Cerebellar nuclear complex (tissue), 1 donor: ENCODE measurements at regions not wholly inside any gene's neighbourhood (a gene's known extent, or its start where the extent isn't known, plus 50 kb on each side); places are given as distances from the start of the nearest gene placed in this dataset.

Source experiments
- DNase-seq, 2 experiments: peaks; one replicate each; lab custom pipeline; 2025; lab: John Stamatoyannopoulos, UW

- DNase-seq: no peak
Measured at GRCh38 chr4:44817930-44818329, 91.6 kb upstream of the GNPDA2 start.

GRCh38 chr4:44806071-44806470 lies 79.7 kb upstream of the GNPDA2 start:
- DNase-seq: no peak

- DNase-seq: no peak
Measured at GRCh38 chr4:44804301-44804700, 77.9 kb upstream of the GNPDA2 start.

GRCh38 chr4:44801384-44801783 lies 75.0 kb upstream of the GNPDA2 start:
- no peak for DNase-seq

GRCh38 chr4:44791831-44792230 lies 65.5 kb upstream of the GNPDA2 start:
- DNase-seq: no peak

- no peak for DNase-seq
Measured at GRCh38 chr4:44777115-44777514, 50.8 kb upstream of the GNPDA2 start.
